GM19463 (cell line): ENCODE measurements at regions not wholly inside any gene's neighbourhood (a gene's known extent, or its start where the extent isn't known, plus 50 kb on each side); places are given as distances from the start of the nearest gene placed in this dataset.

Experiments used
- ATAC-seq: cut with Tn5 transposase; IDR thresholded peaks from one replicate; pipeline ENCODE4 v1.9.1; 2021; ENCODE audit warnings: mild to moderate bottlenecking, moderate library complexity; ENCODE audit not compliant: unreplicated experiment

DNA sequence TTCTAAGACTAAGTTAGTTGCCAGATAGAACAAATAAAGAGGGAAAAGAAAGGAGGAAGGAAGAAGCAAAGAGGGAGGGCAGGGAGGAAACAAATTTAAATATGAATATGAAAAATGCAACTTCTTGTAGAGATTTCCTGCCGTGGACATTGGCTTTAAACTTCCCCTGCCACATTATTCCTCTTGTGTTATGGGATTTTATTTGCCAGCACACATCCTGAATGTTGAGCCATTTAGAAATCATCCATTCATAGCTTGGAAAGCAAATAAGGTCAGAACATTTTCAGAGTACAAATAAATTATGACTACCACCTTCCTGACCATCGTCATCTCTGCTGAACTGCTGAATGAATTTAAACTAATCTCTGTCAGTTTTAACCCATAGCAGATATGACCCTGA lies 911.9 kb upstream of the LRRN3 start:
- ATAC-seq, result no peak

DNA sequence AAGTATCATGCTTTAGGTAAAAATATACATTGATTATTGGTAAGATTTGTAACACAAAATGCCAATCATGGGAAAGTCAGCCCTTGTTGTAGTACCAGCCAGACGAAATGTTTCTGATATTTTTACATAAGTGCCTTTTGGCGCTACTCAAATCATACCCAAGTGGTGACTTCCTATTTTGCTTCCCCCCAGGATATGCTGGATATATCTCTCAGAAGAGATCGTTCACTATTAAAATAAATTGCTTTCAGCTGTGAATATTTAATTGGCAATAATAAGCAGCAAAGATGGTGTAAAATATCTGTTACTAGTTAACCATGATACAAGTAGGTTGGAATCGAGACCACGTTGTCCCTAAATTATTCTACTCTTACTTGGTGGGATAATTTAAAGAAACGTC lies 909.2 kb upstream of the LRRN3 start:
- no peak for ATAC-seq

GRCh38 chr7:110186334-110186733 lies 904.6 kb upstream of the LRRN3 start:
- ATAC-seq, result no peak

DNA sequence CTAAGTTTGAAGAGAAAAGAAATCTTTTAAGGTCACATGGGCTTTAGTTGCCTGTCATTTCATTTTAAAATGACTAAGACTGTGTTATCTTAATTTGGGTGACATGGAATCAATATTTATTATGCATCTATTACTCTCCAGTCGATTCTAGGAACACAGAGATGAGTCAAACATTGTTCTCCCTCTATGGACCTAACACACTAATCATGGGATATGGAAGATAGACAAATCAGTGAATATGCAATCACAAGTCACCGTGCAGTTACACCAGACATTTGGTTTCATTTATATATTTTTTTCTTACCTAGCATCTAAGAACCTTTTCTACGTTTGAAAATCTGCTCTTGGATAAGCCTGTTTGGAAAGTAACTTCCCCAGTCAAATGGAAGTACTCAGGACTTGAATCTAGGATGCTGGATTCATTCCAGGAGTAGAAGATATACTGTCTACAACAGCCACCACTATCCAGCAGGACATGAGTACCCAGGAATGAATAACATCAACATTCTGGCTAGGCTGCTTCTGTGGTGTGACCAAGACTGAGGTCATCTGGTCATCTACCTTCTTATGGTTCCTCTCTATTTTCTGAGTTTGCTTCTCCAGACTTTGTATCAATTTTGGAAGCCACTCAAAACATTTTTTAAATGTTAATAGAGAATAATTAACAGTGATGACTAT lies 902.9 kb upstream of the LRRN3 start:
- ATAC-seq, result no peak

DNA sequence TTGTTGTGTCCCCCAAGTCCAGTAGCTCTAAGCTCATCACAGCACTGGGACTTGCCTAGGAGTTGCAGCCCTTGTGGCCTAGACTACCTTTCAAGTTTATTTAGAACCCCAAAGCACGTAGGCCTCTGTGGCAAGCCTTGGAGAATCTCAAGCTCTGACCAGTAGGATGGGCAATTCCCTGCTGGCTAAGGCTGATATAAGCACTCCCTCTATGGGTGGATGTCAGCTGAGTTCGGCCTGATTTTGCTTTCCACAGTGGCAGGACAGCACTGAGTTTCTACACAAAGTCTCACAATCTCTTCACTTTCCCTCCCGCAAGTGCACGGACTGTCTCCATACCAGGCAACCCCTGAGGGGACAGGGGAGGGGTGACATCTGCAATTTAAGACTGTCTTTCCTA lies 886.4 kb upstream of the LRRN3 start:
- no peak for ATAC-seq

DNA sequence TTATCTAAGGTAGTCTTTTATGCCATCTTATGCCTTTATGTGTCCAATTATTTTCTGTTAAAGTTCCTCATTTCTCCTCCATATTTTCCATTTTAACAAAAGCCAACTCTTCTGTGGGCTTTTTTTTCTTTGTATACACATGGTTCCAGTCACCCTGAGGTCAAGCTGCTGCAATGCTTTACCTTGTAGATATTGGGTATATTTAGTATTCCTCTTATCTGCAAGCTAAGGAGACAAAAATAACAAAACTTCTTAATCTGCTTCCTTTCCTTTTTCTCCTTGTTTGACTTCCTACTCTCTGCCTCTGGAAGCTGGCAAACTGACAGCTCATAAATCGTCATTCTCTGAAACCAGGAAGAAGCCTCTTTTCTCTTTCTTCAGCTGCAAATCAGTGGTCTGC lies 885.0 kb upstream of the LRRN3 start:
- no peak for ATAC-seq

GRCh38 chr7:110209884-110210283 lies 881.0 kb upstream of the LRRN3 start:
- ATAC-seq, result no peak

DNA sequence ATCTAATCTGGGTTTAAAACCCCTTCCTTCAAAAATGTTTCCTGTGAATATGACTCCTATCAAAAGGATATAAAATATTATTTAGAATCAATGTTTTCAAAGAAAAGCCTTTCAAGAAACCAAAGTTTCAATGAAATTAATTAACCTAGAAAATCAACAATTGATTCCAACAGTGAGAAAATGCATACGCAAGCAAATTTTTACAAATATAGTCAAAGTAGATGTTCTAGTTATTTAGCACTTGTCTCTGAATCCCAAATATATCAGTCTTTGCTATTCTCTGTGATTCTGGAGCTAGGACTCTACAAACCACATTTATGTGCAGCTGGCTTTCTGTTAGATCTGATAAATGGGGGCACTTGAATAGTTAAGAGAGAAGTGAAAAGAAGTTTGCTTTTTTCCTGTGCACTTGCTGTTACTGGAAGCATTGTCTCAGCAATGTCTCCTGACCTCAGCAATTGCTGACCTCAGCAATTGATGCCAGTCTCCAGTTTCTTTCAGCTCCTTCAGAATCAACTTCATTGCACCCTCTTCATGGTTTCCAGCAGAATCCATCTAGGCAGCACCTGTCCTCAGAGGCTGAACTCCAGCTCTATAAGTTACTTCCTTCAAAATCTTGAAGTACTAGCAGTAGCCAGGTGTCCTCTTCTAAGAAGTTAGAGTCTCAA lies 879.9 kb upstream of the LRRN3 start:
- no peak for ATAC-seq

DNA sequence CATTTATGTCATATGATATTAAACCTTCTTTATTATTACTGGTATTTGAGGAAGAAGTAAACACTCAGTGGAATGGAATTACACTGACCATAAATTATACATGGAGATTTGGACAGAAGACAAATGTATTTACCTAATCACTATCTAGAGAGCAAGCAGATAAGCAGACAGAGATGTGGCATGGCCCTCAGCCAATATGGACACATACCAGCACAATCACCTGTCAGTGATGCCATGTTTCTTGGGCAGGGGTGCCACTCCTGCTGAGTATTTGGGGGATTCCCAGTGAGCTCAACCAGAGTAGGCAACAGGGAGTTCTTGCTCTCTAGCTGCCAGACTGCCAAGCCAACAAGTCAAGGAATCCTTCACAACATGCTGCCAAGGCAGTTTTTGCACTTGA lies 866.3 kb upstream of the LRRN3 start:
- no peak for ATAC-seq

- no peak for ATAC-seq
These were observed 844.8 kb upstream of the LRRN3 start for GRCh38 chr7:110246118-110246517.

DNA sequence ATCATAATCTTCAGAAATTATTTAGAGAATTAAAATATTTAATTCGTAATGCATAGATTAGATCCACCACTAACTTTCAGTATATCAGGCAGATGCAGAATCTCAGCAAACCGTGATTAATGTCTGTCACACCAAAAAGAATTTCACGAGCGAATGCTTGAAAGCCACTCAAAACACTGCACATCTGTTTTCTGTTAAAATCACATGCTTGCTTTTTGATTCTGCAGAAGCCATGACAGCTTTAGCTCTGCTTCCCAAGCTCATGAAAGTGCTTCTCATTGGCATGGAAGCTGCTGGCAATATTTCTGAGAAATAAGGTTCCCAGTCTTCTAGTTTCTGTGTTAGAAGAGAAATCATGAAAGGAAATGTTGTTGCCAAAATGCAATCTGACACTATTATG lies 837.8 kb upstream of the LRRN3 start:
- ATAC-seq, result no peak

- no peak for ATAC-seq
These were observed 833.3 kb upstream of the LRRN3 start for GRCh38 chr7:110257673-110258072.

- ATAC-seq, result no peak
These were observed 828.7 kb upstream of the LRRN3 start for GRCh38 chr7:110262251-110262650.

DNA sequence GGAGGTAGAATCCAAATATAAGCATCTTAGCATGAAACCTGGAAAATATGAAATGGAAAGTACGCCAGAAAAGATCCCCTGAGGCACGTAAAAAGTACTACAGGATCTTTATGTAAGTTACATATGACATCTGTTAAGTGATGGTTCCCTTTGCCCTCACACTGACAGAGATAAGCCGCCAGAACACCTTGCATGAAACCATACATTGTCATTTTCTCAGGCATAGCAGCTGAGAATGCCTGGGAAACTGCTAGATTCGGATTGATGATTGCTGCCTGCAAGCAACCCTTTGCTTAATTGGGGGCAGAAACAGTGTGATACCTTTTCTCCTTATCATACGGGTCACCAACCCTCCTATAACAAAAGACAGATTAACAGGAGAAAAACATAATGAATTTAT lies 826.6 kb upstream of the LRRN3 start:
- no peak for ATAC-seq

- ATAC-seq, result no peak
These were observed 809.6 kb upstream of the LRRN3 start for GRCh38 chr7:110281362-110281761.

DNA sequence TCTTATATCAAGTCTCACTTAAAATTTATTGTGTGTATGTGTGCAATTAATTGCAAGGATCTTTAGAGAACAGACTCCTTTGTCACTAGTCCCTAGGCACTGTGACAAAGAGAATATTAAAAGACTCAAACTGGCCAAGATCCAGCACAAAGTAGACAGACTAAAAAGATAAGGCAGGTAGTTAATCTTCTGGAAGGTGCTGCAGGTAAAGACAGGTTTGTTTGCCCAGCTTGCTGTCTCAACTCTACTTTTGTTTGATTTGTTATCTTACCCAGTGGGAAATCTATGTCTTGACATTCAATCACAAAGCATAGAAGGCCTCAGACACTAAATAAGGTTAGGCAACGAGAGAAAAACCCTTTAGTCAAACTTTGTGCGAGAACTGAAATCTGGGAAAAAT lies 807.9 kb upstream of the LRRN3 start:
- no peak for ATAC-seq

DNA sequence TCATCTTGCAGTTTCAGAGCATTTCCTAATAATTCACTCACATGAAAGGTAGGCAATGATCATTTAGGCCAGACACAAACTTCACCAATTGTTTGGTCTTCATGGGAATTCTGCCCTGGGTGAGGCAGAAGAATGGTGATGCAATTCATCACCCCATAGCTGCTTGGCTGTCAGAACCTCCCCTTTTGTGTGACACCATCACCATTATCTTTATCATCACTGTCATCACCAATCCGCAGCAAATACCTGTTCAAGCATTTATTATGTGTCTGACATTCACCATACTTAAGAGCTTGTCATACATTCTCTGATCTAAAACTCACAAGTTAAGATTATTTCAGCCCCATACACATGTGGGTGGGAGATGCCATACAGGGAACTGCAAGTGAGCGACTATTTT lies 799.5 kb upstream of the LRRN3 start:
- no peak for ATAC-seq

DNA sequence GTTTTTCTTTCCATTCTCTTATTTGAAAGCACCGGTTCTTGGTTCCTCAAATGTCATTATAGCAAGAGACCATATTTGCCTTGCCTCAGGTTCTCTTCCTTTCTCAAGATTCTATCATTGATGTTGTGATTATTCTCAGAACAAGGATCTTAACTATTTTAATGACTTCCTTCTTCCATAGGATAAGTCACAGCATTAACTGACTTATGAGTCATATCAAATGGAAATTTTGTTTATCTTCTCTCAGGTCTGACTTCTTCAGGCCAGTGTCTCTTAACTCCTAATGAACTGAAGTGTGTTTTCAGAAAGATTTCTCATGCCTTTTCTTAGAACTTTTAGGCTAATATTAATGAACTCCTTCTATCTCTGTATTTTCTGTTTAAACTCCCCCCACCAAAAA lies 794.6 kb upstream of the LRRN3 start:
- ATAC-seq, result no peak

GRCh38 chr7:110307776-110308175 lies 783.2 kb upstream of the LRRN3 start:
- ATAC-seq, result no peak

DNA sequence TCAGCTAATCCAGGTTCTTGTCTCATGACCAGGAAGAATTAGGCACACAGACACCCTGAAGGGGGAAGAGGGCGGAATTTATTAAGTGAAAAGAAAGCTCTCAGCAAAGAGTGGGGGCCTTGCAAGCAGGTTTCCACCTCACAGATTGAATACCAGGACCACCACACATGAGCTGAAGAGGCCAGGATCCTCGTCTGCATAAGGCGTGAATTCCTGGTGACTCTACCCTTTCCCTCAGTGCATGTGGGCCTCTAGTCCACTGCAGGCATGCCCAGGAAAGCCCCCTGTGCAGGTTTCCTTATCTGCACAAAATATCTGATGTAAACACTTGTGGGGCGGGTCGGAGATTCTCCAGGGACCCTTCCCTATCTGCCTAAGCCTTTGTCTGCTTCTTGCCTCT lies 782.1 kb upstream of the LRRN3 start:
- ATAC-seq, result no peak

- ATAC-seq, result no peak
These were observed 781.0 kb upstream of the LRRN3 start for GRCh38 chr7:110309941-110310340.

- no peak for ATAC-seq
These were observed 779.4 kb upstream of the LRRN3 start for GRCh38 chr7:110311556-110311955.
